Stimulated activated CD4-positive, alpha-beta T cell treated with anti-CD3 and anti-CD28 coated beads, Interleukin-15, amount 100 ng/mL, for 24 hours (primary cell): ENCODE measurements at regions not wholly inside any gene's neighbourhood (a gene's known extent, or its start where the extent isn't known, plus 50 kb on each side); places are given as distances from the start of the nearest gene placed in this dataset.
"Not testable (repeated sequence)": the region's sequence is repeated elsewhere in the genome, so short reads cannot be mapped to it uniquely, and the experiment has no call there.

Source experiments
- DNase-seq: peaks from one replicate; pipeline ENCODE4 v3.0.0-alpha.2; 2020

DNA sequence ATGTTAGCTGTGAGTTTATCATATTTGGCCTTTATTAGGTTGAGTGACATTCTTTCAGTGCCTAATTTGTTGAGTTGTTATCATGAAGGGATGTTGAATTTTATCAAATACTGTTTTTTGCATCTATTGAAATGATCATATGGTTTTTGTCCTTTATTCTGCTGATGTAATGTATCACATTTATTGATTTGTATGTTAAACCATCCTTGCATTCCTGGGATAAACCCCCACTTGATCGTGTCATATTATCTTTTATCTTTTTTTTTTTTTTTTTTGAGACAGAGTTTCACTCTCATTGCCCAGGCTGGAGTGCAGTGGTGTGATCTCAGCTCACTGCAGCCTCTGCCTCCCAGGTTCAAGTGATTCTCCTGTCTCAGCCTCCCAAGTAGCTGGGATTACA, 51.9 kb upstream of the MFGE8 start:
- not testable (repeated sequence) for DNase-seq

DNA sequence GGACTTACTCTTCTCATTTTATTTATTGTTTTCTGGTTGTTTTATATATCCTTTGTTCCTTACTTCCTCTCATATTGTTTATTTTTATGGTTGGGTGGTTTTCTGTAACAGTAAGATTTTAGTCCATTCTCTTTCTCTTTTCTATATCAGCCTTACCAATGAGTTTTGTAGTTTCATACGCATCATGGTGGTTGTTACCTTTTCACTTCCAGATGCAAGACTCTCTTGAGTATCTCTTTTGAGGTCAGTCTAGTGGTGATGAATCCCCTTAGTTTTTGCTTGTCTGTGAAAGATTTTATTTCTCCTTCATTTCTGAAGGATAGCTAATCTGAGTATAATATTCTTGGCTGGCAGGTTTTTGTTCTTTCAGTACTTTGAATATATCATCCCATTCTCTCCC, 57.1 kb upstream of the MFGE8 start:
- DNase-seq, result no peak

DNA sequence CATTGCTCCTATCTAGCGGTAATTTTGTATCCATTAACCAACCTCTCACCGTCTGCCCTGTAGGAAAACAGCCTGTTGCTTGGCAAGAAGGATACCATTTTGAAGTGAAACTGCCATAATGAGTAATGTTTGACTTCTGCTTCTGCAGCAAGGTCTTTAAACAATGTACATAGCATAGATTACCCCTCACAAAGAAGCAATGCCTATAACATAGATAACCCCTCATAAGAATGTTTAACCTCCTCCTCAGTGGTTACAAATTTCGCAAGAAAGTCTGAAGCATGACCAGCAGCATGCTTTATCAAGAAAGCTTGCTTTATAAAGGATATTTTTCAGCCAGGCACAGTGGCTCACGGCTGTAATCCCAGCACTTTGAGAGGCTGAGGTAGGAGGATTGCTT, 61.2 kb upstream of the MFGE8 start:
- DNase-seq, result no peak

DNA sequence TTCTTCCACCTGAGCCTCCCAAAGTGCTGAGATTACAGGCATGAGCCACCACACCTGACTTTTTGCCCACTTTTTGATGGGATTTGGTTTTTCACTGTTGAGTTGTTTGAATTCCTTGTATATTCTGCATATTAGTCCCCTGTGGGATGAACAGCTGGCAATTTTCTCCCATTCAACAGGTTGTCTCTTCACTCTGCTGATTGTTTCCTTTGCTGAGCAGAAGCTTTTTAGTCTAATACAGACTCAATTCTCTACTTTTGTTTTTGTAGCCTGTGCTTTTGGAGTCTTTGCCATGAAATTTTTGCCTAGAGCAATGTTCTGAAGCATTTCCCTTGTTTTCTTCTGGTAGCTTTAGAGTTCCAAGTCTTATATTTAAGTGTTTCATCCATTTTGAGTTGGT, 62.7 kb upstream of the MFGE8 start:
- DNase-seq, result no peak

DNA sequence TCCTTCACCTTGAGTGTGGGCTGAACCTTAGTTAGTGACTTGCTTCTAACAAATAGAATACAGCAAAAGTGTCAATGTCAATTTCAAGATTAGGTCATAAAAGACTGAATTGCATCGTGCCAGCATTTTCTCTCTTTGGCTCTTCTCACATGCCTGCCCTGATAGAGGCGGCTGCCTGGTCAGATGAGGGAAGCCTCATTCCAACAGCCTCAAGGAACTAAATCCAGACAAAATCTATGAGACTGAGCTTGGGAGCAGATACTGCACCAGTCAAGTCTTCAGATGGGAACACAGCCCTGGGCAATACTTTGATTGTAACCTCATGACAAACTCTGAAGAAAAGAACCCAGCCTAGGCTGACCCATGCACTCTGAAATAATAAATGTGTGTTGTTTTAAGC, 63.5 kb upstream of the MFGE8 start:
- DNase-seq, result no peak

DNA sequence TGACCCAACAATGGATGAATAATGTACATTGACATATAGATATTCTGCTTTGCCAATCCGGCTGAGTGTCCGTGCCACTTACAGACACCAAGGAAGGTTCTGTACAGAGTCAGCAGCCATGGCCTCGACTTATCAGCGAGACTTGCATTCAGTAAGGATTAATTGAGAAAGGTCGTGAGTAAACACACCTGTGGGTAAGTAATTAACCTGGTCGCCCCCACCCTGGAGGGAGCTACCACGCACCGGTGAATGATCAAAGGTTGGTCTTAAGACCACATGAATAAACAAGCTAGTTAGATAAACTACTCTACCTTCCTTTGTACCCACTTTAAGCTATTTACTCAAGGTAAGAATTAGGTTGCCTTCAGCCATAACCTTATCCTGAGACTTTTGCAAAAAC, 66.5 kb upstream of the MFGE8 start:
- no peak for DNase-seq

DNA sequence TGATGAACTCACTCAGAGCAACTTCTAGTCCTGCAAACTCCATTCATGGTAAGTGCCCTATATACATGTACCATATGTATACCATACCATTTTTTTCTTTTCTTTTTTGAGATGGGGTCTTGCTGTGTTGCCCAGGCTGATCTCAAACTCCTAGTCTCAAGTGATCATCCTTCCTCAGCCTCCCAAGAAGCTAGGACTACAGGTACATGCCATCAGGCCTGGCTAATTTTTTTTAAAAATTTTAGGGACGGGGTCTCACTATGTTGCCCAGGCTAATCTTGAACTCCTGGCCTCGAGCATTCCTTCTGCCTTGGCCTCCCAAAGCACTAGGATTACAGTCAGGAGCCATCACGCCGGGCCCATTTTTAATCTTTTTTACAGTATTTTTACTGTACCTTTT, 67.3 kb upstream of the MFGE8 start:
- no peak for DNase-seq

DNA sequence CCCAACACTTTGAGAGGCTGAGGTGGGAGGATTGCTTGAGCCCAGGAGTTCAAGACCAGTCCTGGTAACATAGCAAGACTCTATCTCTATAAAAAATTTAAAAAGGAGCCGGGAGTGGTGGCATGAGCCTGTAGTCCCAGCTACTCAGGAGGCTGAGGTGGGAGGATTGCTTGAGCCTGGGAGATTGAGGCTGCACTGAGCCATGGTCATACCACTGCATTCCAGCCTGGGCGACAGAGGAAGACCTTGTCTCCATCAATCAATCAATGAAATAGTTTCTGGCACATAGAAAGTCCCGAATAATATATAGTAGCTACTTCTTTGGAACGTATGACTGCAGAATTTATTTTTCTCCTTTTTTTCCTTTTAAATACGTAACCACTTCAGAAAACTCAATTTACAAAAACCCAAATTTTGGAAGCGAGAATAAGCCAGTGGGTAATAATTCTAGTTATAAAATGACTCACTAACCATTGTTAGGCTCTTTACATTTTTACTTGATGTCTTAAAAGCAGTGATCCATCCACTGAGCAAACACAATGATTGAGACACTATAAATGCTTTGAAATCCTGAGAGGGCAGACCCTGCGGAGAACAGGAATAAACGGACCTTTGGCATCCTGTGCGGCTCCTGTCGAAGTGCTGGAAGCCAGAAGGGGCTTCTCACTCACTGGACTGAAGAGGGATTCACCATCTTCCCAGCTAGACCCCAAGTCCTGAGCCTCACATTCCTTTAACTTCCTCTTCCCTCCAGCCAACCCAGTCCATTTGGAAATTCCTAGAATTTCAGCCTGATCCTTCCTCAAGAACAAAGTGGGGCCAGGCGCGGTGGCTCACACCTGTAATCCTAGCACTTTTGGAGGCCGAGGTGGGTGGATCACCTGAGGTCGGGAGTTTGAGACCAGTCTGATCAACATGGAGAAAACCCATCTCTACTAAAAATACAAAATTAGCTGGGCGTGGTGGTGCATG, 68.4 kb upstream of the MFGE8 start:
- DNase-seq, result no peak

DNA sequence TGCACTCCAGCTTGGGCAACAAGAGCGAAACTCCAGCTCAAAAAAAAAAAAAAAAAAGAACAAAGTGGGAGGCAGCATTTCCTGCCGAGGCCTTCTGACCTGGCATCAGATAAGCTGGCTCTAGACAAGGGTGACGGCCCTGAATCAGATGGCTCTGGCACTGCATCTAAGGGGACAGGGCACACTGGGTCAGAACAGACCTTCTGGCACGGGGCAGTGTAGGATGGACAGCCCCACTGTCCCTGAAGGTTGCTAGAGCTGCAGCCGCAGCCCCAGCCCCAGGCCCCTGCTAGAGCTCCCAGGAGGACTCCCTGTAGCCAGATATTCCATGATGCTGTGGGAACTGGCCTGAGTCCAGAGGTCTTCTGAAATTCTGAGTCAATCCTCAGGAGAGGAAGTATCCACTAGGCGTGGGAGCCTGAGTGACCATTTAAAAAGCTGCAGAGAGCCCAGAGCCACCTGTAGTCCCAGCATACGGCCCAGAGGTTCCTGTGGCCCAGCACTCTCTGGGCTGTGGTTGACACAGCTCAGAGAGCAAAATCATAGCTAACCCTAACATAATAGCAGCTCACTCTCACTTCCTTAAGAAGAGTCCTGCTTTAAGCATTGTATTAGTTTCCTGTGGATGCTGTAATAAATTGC, 69.2 kb upstream of the MFGE8 start:
- DNase-seq, result no peak

DNA sequence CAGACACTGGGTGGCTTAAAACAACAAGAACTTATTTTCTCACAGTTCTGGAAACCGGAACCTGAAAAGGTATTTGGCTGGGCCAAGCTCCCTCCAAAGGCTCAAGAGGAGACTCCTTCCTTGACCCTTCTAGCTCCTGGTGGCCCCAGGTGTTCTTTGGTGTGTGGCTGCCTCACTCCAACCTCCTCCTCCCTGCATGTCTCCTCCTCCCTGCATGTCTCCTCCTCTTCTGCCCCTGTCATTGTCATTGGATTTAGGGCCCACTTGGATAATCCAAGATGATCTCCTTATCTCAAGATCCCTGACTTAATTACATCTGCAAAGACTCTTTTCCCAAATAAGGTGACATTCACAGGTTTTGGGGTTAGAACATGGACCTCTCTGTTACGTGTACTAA, 69.8 kb upstream of the MFGE8 start:
- DNase-seq, result no peak

DNA sequence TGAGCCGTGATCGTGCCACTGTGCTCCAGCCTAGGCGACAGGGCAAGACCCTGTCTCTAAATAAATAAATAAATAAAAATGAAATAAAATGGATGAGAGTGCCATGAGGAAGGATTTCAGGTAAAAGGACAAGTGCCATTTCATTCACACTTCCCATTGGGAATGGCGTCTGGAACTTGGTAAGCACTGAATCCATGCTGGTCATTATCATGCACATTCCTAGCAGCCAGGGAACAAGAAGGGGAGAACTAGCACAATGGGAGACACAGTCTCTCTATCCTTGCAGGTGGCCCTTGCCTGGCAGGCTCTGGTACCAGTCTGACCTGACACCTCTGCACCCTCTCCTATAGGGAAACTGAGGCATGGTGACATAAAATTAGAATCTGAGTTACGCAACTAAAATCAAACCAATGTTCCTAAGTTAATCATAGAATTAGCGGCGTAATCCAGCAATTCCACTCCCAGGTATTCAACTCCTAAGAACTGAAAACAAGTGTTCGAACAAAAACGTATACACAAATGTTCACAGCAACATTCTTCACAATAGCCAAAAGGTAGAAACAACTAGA, 70.8 kb upstream of the MFGE8 start:
- no peak for DNase-seq

DNA sequence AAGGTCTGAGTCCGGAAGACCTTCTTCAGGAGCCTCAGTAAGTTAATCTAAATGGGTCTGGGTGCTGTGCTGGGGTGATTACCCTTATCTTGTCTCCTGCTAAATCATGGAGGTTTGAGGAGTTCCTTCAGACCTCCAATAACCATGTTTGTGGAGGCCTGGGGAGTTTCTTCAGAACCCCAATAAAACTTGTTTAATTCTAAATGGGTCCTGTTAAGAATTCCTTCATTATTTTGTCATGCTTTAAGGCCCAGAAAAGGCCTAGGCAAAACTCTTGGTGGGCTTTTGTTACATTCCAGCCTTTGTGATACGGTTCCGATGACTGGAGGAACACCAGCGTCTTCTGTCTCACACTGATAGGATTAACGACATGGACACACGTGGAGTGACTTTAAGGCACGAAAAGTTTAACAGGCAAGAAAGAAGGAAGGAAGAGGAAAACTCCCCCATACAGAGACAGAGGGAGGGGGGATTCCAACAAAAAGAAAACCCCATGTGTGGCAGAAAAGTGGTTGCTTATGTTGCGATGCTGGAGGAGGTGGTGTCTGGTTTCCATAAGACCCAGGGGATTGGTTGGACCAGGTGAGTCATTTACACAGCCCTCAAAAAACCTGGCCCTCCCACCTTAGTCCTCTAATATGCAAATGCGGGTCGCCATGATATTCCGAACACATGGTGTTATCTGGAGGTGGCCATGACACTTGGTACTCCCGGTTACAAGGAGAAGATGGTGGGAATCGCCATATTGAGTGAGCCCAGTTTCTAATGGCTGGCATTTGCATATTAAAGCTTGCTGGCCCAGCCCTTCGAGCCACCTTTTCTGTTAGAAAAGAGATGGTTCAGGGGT, 72.6 kb upstream of the MFGE8 start:
- DNase-seq, result no peak

DNA sequence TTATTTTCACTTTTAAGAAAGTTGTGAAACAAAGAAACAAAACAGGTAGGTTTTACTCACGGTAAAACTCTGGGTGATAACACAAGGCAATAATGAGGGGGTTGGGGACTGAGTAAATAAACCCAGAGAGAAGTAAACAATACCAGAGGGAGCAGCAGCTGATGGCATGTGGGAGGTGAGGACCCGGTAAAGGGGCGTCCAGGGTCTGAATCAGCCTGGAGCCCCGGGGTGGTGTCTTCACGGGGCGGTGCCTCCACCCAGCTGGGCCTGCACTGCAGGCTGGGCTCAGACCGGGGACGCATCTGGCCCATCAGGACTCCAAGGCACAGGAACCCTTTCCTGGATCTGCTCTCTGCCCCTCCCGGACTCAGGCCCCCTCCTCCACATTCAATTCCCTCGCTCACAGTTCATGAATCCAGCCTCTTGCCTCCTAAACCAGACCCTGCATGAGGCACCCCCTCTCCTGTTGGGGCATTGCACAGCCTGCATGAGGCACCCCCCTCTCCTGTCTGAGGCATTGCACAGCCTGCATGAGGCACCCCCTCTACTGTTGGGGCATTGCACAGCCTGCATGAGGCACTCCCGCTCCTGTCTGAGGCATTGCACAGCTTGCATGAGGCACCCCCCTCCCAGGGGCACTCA, 73.9 kb upstream of the MFGE8 start:
- no peak for DNase-seq

DNA sequence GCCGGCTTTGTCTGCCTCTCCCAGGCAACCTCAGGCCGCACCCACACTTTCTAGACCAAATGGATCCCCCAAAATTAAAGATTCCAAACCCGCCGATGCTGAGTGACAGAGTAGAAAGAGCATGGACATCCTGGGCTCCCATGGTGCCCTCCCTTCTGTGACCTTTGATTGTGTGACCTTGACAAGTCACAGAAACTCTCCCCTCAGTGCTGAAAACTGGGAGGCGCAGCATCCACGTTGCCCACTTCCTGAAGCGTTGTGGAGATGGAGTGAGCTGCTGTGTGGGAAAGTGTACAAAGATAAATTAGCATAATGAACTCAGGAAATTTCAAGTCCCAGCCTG, 74.4 kb upstream of the MFGE8 start:
- DNase-seq, result no peak

DNA sequence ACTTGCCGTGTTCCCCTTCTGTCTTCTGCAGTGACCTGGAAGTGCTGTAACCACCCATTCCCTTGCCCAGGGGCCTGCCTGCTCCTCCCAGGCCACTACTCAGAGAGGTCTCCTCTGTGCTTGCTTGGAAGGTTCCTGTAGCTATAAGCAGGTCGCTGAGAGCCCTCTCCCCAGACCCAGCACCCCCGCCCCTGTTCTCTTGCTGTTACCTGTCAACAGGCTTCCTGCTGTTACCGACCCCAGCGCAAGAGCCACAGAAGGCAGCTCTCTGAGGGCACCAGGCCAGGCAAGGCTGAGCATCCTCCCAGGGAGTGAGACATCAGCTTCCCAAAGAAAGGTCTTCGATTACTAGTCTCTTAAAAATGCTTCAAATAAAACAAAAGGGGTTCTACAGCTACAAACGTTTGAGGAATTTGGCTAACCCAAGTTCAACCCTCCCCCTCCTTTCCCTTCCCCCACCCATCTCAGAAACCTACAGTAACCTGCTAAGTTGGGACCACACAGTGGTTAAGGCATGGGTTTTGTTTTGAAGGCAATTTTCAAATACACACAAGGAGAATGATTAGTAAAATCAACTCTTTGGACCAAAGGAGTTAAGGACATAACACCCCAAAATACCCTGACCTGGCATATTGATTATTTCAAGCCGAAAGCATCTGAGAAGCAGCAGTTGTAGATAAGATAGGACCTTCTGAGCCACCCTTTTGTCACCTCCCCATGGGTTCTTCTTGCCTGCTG, 74.9 kb upstream of the MFGE8 start:
- no peak for DNase-seq

DNA sequence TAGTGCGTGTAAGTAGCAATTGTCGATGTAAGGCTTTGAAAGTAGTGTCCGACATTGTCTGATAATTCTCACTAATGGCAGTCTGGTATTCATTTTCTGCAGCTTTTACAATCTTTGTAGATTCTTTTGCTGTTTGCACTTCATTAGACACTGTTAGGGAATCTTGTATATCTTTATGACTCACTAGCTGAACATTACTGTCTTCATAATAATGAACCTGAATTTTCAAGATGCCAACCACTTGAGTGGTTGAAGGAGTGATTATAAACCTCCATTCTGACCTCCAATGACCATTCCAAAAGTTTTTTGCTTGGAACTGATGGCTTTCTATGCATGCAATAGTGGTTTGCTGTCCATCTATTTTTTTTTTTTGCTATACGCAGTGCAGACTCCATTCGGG, 76.4 kb upstream of the MFGE8 start:
- DNase-seq, result no peak

DNA sequence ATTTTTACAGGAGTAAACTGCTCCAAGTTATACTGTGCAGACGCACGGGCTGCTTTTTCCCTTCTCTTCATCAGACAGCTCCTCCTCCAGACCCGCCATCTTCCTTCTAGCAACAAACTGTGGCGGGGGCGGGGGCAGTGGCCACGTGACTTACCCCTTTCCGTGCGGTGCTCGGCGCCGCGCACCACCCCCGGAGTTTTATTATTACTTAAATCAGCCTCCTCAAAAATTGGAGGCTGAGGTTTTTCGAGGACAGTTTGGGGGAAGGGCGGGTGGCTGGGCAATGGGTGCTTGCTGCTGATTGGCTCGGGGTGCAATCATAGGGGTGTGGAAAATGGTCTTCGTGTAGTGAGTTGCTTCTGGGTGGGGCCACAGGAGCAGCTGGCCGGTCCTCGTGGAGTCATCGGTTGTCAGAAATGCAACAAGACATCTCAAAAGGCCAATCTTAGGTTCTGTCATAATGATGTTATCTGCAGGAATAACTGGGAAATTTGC, 77.1 kb upstream of the MFGE8 start:
- no peak for DNase-seq

DNA sequence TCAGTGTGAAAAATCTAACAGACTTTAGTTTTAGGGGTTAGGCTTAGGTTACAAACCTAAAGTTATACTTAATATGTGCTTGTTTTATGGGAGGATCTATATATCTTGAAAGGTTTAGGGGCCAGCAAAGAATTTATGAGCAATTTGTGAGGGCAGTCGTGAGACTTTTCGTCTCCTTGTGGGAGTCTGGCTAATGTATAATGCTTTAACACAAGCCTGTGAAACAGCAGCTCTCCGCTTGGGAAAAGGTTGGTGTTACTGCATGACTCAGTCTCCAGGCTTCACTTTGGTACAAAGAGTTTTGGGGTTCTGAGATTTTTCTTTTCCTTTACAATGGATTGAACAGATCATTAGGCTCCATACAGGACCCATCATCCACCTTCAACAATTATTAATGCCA, 79.0 kb upstream of the MFGE8 start:
- no peak for DNase-seq

DNA sequence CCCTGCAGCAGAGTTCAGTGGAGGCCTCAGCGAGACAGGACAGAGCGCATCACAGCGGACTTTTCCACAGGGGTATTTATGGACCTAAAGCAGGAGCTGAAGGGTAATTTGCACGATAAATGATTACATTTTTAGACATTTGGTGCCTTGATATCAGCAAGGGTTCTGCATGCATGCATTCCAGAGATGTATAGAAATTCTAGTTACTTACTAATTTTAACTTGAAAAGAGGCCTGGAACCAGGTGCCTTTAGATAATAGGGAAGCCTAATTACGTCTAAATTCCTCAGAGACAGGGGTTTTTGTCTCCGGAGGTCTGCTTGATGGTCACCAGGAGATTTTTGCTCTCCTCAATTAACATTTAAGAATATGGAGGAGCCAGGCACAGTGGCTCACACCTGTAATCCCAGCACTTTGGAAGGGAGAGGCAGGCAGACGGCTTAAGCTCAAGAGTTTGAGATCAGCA, 79.8 kb upstream of the MFGE8 start:
- no peak for DNase-seq

DNA sequence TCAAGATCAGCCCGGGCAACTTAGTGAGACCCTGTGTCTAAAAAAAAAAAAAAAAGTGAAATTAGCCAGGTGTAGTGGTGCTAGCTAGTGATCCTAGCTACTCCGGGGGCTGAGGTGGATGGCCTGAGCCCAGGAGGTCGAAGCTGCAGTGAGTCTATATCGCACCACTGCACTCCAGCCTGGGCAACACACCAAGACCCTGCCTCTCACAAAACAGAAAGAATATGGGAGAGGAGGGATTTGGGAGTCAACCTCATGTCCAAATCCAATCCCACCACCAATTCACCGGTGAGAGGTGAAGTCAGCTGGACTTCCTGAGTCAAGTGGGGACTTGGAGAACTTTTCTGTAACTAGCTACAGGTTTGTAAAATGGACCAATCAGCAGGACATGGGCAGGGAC, 80.5 kb upstream of the MFGE8 start:
- no peak for DNase-seq

DNA sequence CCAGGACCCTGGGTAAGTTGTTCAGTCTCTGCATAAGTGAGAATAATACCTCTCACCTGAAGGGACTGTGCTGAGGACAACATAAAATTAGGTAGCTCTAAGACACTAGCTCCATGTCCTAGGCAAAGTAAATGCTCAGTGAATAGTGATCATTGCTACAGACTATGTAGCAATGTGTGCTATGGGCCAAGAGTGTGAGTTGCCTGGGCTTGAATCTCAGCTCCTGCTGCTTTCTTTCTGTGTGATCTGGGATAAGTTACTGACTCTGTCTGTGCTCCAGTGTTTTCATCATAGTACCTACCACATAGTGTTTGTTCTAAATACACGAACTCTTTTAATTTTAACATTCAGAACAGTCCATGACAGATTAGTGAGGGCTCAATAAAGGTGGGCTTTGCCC, 81.1 kb upstream of the MFGE8 start:
- no peak for DNase-seq

DNA sequence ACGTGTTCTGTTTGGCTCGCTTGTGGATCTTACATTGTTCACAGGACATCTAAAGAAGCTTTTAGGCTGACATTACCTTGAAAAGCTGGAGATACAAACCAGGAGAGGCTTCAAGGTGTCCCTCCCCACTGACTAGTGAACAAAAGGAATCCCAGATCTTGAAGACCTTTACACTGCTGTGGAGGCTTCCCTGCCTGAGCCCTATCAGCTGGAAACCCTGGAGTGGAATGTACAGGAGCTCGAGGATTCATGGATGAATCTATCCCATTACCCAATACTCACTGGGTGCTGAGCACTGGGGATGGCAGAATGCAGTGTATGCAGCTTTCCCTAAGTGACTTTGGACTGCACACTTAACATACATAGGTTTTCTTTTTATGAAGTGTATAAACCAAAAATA, 82.3 kb upstream of the MFGE8 start:
- DNase-seq, result no peak
